HT-29 (cell line): ENCODE measurements at regions not wholly inside any gene's neighbourhood (a gene's known extent, or its start where the extent isn't known, plus 50 kb on each side); places are given as distances from the start of the nearest gene placed in this dataset.
"Not testable (repeated sequence)": the region's sequence is repeated elsewhere in the genome, so short reads cannot be mapped to it uniquely, and the experiment has no call there.

Experiments
- DNase-seq: peaks from one replicate; pipeline ENCODE4 v3.0.0-alpha.2; 2015; ENCODE audit warnings: low spot score

GRCh38 chr2:16058747-16059358 is 118.5 kb downstream of the MYCN start:
- no peak for DNase-seq

GRCh38 chr2:16058256-16058655 is 117.9 kb downstream of the MYCN start:
- DNase-seq = no peak

- DNase-seq = no peak
Measured at GRCh38 chr2:16057661-16058060, 117.3 kb downstream of the MYCN start.

- no peak for DNase-seq
Measured at GRCh38 chr2:16055848-16056580, 115.7 kb downstream of the MYCN start.

- DNase-seq = no peak
Measured at GRCh38 chr2:16053437-16054257, 113.3 kb downstream of the MYCN start.

GRCh38 chr2:16052571-16053052 is 112.3 kb downstream of the MYCN start:
- not testable (repeated sequence) for DNase-seq

GRCh38 chr2:16051841-16052564 is 111.7 kb downstream of the MYCN start:
- DNase-seq = no peak

- no peak for DNase-seq
Measured at GRCh38 chr2:16050908-16051489, 110.6 kb downstream of the MYCN start.

GRCh38 chr2:16050261-16050907 is 110.0 kb downstream of the MYCN start:
- DNase-seq = no peak

- no peak for DNase-seq
Measured at GRCh38 chr2:16049406-16049805, 109.1 kb downstream of the MYCN start.

- no peak for DNase-seq
Measured at GRCh38 chr2:16048466-16048865, 108.1 kb downstream of the MYCN start.

GRCh38 chr2:16047701-16048100 is 107.4 kb downstream of the MYCN start:
- DNase-seq = no peak

GRCh38 chr2:16046649-16047048 is 106.3 kb downstream of the MYCN start:
- no peak for DNase-seq

GRCh38 chr2:16045653-16046352 is 105.5 kb downstream of the MYCN start:
- no peak for DNase-seq

- DNase-seq = no peak
Measured at GRCh38 chr2:16044946-16045456, 104.7 kb downstream of the MYCN start.

GRCh38 chr2:16043627-16044026 is 103.3 kb downstream of the MYCN start:
- DNase-seq = no peak

- no peak for DNase-seq
Measured at GRCh38 chr2:16043192-16043591, 102.8 kb downstream of the MYCN start.

- DNase-seq = no peak
Measured at GRCh38 chr2:16042201-16042700, 101.9 kb downstream of the MYCN start.

- no peak for DNase-seq
Measured at GRCh38 chr2:16040271-16041010, 100.1 kb downstream of the MYCN start.
